Activated CD4-positive, alpha-beta T cell treated with anti-CD3 and anti-CD28 coated beads for 4 hours (primary cell): ENCODE measurements at regions not wholly inside any gene's neighbourhood (a gene's known extent, or its start where the extent isn't known, plus 50 kb on each side); places are given as distances from the start of the nearest gene placed in this dataset.

Experiments used
- DNase-seq, 2 donors: peaks; one replicate each; pipeline ENCODE4 v3.0.0-alpha.2; 2020

- DNase-seq: no peak
Measured at GRCh38 chr19:5392486-5392885, 51.9 kb upstream of the PTPRS start.

DNA sequence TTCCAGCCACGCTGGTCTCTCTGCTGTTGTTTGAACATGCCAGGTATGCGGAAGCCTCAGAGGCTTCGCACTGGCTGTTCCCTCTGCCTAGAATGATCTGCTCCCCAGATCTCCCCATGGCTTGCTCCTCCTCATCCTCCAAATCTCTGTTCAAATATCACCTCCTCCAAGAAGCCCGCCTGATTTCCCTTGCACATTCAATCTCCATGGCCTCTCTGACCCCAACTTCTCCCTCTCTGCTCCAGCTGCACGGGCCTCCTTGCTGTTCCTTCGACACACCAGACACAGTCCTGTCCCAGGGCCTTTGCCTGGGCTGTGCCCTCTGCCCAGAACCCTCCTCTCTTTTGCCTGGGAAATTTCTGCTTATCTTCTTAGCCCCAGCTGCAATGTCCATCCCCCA, 52.5 kb upstream of the PTPRS start:
- no peak for DNase-seq

DNA sequence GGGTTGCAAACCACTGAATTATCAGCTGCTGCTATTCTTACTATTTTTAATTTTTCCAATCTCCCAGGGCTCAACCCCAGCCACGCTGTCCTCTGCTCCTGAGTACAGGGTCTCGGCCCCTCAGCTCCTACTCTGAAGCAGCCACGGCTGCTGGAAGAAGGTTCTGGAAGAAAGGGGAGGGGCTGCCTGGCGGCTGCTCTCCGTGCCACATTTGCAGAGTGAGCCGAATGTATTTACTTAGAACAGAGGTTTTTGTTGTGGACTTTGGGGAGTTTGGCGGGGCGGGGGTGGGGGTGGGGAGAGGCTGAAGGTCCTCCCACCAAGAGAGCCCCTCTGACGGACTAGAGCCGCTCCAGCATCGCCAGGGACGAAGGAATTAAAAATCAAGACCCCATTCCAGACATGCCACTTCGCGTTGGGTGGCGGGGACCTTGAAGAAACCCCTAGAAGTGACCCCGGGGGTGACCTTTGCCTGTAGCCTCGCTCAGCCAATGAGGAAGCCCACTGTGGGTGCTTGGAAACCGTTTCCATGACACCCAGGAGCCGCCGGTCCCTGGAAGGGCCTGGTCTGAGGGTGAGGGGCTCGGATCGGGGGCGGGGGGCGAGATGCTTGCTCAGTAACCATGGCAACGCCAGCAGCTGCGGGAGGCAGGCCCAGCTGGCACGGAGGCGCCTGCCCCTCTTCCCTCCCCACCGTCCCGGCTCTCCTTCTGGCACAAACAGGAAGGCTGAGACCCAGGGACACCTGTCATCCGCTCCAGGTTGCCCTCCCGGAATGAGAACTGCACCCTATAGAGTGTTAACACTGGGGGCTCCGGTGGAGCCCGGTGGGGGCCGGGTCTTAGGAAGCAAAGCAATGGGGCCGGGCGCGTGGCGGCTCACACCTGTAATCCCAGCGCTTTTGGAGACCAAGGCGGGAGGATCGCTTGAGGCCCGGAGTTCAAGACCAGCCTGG, 54.2 kb upstream of the PTPRS start:
- DNase-seq: no peak

- no peak for DNase-seq
Measured at GRCh38 chr19:5395556-5395955, 54.9 kb upstream of the PTPRS start.

- DNase-seq: no peak
Measured at GRCh38 chr19:5396096-5396939, 55.7 kb upstream of the PTPRS start.

- no peak for DNase-seq
Measured at GRCh38 chr19:5396963-5397362, 56.4 kb upstream of the PTPRS start.

- no peak for DNase-seq
Measured at GRCh38 chr19:5397804-5398692, 57.2 kb upstream of the ZNRF4 start.

DNA sequence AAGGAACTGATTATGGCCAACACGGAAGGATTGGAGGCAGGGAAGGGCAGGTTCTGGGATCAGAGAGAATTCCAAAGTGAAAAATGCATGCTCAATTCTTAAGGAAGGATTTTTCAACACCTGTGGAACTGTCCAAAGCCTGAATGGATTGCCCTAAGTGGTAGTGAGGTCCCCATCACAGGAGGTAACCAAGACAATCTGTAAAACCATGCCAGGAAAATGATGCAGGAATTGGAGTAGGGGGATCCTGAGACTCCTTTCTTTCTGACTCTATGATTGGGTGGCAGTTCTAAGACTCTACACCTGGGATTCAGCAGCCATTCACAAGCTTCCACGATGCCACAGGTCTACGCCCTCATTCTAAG, 56.5 kb upstream of the ZNRF4 start:
- no peak for DNase-seq

DNA sequence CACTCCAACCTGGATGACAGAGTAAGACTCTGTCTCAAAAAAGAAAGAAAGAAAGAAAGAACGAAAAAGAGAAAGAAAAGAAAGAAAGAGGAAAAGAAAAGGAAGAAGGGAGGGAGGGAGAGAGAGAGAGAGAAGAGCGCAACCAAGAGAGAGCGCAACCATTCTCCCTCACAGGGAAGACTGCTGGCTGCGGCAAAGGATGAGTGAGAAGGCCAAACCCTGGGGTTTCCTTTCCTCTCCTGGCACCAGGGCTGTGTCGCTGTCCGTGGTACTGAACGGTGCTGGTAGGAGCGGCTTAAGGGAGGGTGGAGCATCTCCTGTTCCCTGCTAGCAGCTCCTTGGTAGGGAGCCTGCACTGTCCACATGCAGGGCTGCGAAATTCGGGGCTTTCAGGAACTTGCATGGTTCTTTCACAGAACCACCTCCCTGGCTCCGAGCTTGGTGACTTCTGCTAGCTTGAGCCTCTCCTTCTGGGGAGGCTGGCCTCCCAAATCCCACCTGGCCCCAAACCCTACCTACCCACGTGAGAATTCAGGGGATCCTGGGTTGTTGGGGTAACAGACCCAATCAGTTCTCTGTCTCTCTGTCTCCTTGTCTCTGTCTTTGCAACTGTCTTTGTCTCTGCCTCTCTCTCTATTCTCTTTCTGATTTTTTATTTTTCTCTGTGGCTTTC, 51.1 kb upstream of the ZNRF4 start:
- peak; percentile 22 to 42 for DNase-seq
